Tibial artery (tissue), 4 donors: ENCODE measurements at regions not wholly inside any gene's neighbourhood (a gene's known extent, or its start where the extent isn't known, plus 50 kb on each side); places are given as distances from the start of the nearest gene placed in this dataset.

Source experiments
- DNase-seq, 2 donors: peaks; one replicate each; pipeline ENCODE4 v3.0.0-alpha.2; 2019
- H3K27ac ChIP-seq, 2 donors: fragments of 200-600 bp; sonication (generic) in 1 of 2; 1 replicate in 1 of 2; 2 replicates in 1 of 2; pipeline ENCODE4 v1.5.1; 2018 to 2019; ENCODE audit warnings: mild to moderate bottlenecking in 1 of 2
- H3K27me3 ChIP-seq, 2 donors: fragments of 200-600 bp; sonication (generic) in 1 of 2; one replicate each; pipeline versions ENCODE4 v1.5.1 to v1.6.0; 2016 to 2019
- H3K36me3 ChIP-seq, 3 donors: fragments of 200-600 bp; sonication (generic) in 2 of 3; one replicate each; pipeline ENCODE4 v1.5.1; 2016 to 2019; ENCODE audit warnings: mild to moderate bottlenecking in 2 of 3
- H3K4me1 ChIP-seq, 4 donors: fragments of 200-600 bp; sonication (generic) in 2 of 4; 1 replicate in 3 of 4; 2 replicates in 1 of 4; pipeline ENCODE4 v1.5.1; 2016 to 2019
- H3K4me3 ChIP-seq, 2 donors: fragments of 200-600 bp; sonication (generic) in 1 of 2; 1 replicate in 1 of 2; 2 replicates in 1 of 2; pipeline ENCODE4 v1.5.1; 2018 to 2019; ENCODE audit warnings: mild to moderate bottlenecking in 2 of 2
- H3K9me3 ChIP-seq, 3 donors: fragments of 200-600 bp; sonication (generic) in 1 of 3; one replicate each; pipeline ENCODE4 v1.5.1; 2016 to 2019
- intact Hi-C: fragments of 100-400 bp; cut with DNase I; formaldehyde crosslinking; loops from one replicate; pipeline ENCODE4 v1.15.0; 2023; ENCODE audit warnings: low total_unique reads
- TF ChIP-seq, protein P1 (sequence below), 2 experiments: fragments of 200-600 bp in 1 of 2; fragments of 450-650 bp in 1 of 2; IDR thresholded peaks; one replicate each; pipeline ENCODE4 v1.5.1; 2017 to 2019; ENCODE audit warnings: antibody characterized with exemption in 2 of 2, mild to moderate bottlenecking in 1 of 2, moderate library complexity in 1 of 2

DNA sequence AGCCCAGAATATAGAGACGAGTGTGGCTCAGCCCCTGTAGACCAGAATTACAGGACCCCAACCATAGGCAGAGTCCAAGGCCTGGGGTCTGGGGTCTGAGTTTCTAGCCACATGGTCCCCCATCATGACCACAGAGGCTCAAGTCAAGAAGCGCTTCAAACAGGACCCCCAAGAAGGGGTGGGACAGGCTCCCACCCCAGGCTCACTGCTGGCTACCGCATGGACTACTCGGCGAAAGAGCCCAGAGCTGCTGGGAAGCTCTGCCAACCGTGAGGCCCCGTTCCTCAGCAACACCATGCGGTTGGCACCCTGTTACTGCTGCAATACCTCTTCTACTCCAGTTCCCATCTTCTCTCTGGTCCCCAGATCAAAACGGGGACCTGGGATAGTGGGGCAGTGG, 254.8 kb downstream of the TEX29 start:
- no peak overlapping the region for H3K27ac ChIP-seq
- TF ChIP-seq, protein P1, sequence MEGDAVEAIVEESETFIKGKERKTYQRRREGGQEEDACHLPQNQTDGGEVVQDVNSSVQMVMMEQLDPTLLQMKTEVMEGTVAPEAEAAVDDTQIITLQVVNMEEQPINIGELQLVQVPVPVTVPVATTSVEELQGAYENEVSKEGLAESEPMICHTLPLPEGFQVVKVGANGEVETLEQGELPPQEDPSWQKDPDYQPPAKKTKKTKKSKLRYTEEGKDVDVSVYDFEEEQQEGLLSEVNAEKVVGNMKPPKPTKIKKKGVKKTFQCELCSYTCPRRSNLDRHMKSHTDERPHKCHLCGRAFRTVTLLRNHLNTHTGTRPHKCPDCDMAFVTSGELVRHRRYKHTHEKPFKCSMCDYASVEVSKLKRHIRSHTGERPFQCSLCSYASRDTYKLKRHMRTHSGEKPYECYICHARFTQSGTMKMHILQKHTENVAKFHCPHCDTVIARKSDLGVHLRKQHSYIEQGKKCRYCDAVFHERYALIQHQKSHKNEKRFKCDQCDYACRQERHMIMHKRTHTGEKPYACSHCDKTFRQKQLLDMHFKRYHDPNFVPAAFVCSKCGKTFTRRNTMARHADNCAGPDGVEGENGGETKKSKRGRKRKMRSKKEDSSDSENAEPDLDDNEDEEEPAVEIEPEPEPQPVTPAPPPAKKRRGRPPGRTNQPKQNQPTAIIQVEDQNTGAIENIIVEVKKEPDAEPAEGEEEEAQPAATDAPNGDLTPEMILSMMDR (IDR thresholded peaks at IDR 0.05): no peak
- H3K4me3 ChIP-seq: no peak overlapping the region
- H3K9me3 ChIP-seq: peaks cover 0 to 20% (median 15%) of the 10 kb centered on the region in 3 donors
- intact Hi-C loops: no loop called here
- no peak for DNase-seq
- H3K27me3 ChIP-seq: peaks cover 0 to 5% of the 10 kb centered on the region in 2 donors
- no peaks in the 10 kb centered on the region for H3K4me1 ChIP-seq
- H3K36me3 ChIP-seq: no peaks in the 10 kb centered on the region

- DNase-seq: no peak
- TF ChIP-seq, protein P1 (IDR thresholded peaks at IDR 0.05): no peak
- no peak overlapping the region for H3K4me3 ChIP-seq
- intact Hi-C loops: no loop called here
- H3K4me1 ChIP-seq: no peaks in the 10 kb centered on the region
- H3K27me3 ChIP-seq: peaks cover 0 to 5% of the 10 kb centered on the region in 2 donors
- H3K9me3 ChIP-seq: peaks cover 0 to 21% (median 15%) of the 10 kb centered on the region in 3 donors
- H3K36me3 ChIP-seq: no peaks in the 10 kb centered on the region
- no peak overlapping the region for H3K27ac ChIP-seq
Observed at GRCh38 chr13:111575719-111576118, 255.3 kb downstream of the TEX29 start.

DNA sequence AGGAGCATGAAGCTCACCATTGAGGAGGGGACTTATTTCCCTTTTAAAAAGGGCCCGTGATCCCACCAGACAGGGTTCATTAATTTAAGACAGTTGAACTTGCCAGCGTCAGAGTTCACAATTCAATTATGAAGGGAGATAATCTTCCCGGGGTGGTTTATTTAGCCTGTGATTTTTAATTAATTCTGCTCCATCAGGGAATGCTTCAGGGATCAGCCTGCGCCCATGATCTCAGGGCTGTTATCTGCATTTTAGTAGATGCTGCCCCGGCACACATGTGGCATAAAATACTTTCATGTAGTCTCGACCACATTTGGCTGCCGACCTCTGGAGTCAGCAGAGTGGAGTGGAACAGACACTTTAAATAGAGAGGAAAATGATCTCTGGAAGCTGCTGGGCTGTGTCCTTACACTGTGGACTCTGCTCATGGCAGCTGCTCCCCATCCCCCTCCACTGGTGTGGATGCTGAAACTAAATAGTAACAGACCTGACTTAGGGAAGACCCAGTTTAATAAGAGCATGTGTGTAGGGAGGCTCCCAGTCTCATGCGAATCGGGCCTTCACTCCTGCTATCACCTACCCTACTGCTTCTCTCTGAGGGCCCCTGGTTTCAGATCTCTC, 256.9 kb downstream of the TEX29 start:
- Histone ChIP-seq H3K4me3 (no peak overlapping the region), H3K9me3 (peaks cover 0 to 21% (median 15%) of the 10 kb centered on the region in 3 donors), H3K36me3 (no peaks in the 10 kb centered on the region), H3K27me3 (peaks cover 0 to 5% of the 10 kb centered on the region in 2 donors), H3K27ac (no peak overlapping the region), H3K4me1 (no peaks in the 10 kb centered on the region)
- TF ChIP-seq, protein P1 (IDR thresholded peaks at IDR 0.05): no peak
- intact Hi-C loops: no loop called here
- DNase-seq: no peak

DNA sequence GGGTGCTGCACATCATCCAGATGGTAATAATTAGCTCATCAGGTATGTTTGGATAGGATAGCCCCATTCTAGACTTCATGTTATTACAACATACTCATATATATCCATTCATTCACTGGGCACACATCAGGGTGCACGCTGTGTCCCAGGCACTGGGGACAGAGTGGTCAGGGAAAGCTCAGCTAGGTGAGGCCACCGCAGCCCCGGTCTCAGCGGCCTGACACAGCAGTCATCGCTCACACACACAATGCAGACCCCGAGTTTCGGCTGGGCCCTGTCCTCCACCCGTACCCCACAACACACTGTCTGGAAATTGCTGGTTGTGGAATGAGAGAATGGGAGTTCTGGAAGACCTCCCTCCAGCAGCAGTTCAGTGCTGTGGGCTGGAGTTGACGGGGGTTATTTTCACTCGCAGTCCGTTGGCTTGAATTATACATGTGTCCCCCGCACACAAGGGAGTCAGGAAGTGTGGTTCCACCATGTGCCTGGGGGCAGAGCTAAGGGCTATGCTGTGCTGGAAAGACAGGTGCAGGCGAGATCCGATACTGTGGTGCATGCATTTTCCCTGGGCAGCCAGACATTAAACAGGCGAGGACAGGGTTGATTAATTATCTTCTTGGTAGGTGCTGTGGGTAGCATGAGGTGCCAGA, 257.6 kb downstream of the TEX29 start:
- no peak for DNase-seq
- Histone ChIP-seq H3K36me3 (no peaks in the 10 kb centered on the region), H3K27ac (no peak overlapping the region), H3K9me3 (peaks cover 0 to 21% (median 15%) of the 10 kb centered on the region in 3 donors), H3K27me3 (peaks cover 0 to under 1% of the 10 kb centered on the region in 2 donors), H3K4me1 (no peaks in the 10 kb centered on the region), H3K4me3 (no peak overlapping the region)
- TF ChIP-seq, protein P1 (IDR thresholded peaks at IDR 0.05): no peak
- intact Hi-C loops: no loop called here

- Histone ChIP-seq H3K9me3 (peaks cover 0 to 9% (median 0%) of the 10 kb centered on the region in 3 donors), H3K27ac (no peak overlapping the region), H3K36me3 (no peaks in the 10 kb centered on the region), H3K27me3 (no peaks in the 10 kb centered on the region), H3K4me3 (no peak overlapping the region), H3K4me1 (no peaks in the 10 kb centered on the region)
- intact Hi-C loops: no loop called here
- TF ChIP-seq, protein P1 (IDR thresholded peaks at IDR 0.05): no peak
- no peak for DNase-seq
Observed at GRCh38 chr13:111584101-111584672, 263.7 kb downstream of the TEX29 start.
